ENCODE measurements at regions not wholly inside any gene's neighbourhood (a gene's known extent, or its start where the extent isn't known, plus 50 kb on each side); places are given as distances from the start of the nearest gene placed in this dataset.

DNA sequence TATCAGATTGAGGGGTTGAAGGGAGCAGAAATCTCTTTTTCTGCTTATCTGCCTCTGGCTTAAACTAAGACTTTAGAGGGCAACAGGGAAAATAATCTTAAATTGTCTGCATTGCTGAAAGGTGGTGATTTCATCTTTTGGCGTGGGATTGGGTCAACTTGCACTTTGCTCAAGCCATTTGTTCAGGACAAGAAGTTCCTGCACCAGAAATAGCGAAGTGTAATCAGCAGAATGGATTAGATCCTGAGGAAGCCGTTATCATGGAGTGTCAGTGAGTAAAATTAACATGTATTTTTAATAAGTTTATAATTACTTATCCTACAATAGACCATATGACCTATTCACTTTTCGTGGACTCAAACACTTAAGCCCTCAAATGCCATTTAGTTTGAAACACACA is 249.3 kb downstream of the CD83 start:
- TF ChIP-seq, protein P1, sequence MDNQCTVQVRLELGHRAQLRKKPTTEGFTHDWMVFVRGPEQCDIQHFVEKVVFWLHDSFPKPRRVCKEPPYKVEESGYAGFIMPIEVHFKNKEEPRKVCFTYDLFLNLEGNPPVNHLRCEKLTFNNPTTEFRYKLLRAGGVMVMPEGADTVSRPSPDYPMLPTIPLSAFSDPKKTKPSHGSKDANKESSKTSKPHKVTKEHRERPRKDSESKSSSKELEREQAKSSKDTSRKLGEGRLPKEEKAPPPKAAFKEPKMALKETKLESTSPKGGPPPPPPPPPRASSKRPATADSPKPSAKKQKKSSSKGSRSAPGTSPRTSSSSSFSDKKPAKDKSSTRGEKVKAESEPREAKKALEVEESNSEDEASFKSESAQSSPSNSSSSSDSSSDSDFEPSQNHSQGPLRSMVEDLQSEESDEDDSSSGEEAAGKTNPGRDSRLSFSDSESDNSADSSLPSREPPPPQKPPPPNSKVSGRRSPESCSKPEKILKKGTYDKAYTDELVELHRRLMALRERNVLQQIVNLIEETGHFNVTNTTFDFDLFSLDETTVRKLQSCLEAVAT (IDR thresholded peaks at IDR 0.05), result no peak
- TF ChIP-seq IKZF2 (IDR thresholded peaks at IDR 0.05), result no peak
- TF ChIP-seq, protein P2, sequence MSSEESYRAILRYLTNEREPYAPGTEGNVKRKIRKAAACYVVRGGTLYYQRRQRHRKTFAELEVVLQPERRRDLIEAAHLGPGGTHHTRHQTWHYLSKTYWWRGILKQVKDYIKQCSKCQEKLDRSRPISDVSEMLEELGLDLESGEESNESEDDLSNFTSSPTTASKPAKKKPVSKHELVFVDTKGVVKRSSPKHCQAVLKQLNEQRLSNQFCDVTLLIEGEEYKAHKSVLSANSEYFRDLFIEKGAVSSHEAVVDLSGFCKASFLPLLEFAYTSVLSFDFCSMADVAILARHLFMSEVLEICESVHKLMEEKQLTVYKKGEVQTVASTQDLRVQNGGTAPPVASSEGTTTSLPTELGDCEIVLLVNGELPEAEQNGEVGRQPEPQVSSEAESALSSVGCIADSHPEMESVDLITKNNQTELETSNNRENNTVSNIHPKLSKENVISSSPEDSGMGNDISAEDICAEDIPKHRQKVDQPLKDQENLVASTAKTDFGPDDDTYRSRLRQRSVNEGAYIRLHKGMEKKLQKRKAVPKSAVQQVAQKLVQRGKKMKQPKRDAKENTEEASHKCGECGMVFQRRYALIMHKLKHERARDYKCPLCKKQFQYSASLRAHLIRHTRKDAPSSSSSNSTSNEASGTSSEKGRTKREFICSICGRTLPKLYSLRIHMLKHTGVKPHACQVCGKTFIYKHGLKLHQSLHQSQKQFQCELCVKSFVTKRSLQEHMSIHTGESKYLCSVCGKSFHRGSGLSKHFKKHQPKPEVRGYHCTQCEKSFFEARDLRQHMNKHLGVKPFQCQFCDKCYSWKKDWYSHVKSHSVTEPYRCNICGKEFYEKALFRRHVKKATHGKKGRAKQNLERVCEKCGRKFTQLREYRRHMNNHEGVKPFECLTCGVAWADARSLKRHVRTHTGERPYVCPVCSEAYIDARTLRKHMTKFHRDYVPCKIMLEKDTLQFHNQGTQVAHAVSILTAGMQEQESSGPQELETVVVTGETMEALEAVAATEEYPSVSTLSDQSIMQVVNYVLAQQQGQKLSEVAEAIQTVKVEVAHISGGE (CRISPR knock-in tag; IDR thresholded peaks at IDR 0.05), result no peak
- no peak for TF ChIP-seq MYC (IDR thresholded peaks at IDR 0.05; ENCODE audit: insufficient read depth, insufficient read length, insufficient replicate concordance, low read length, severe bottlenecking)
- TF ChIP-seq MYB (IDR thresholded peaks at IDR 0.05; ENCODE audit: borderline replicate concordance, low read depth, low read length), result no peak
- TF ChIP-seq SMARCA5 (IDR thresholded peaks at IDR 0.05), result no peak
- no peak for TF ChIP-seq FOXM1 (IDR thresholded peaks at IDR 0.05; ENCODE audit: low read depth, low read length)
- TF ChIP-seq IKZF1 (conservative IDR thresholded peaks at IDR 0.05), result no peak
- no peak for TF ChIP-seq FOS (IDR thresholded peaks at IDR 0.05; ENCODE audit: borderline replicate concordance, extremely low read depth, insufficient read length)
- TF ChIP-seq, protein P3, sequence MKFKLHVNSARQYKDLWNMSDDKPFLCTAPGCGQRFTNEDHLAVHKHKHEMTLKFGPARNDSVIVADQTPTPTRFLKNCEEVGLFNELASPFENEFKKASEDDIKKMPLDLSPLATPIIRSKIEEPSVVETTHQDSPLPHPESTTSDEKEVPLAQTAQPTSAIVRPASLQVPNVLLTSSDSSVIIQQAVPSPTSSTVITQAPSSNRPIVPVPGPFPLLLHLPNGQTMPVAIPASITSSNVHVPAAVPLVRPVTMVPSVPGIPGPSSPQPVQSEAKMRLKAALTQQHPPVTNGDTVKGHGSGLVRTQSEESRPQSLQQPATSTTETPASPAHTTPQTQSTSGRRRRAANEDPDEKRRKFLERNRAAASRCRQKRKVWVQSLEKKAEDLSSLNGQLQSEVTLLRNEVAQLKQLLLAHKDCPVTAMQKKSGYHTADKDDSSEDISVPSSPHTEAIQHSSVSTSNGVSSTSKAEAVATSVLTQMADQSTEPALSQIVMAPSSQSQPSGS (IDR thresholded peaks at IDR 0.05; ENCODE audit: low read length), result no peak
- no peak for TF ChIP-seq RAD21 (IDR thresholded peaks at IDR 0.05; ENCODE audit: insufficient read depth, low read depth, low read length)
- no peak for TF ChIP-seq SRF (IDR thresholded peaks at IDR 0.05; ENCODE audit: low read depth in 2 of 2, low read length in 2 of 2)
- no peak for TF ChIP-seq CREM (IDR thresholded peaks at IDR 0.05; ENCODE audit: low read depth)
- TF ChIP-seq WRNIP1 (IDR thresholded peaks at IDR 0.05; ENCODE audit: borderline replicate concordance, low read depth, low read length), result no peak
- TF ChIP-seq POLR2AphosphoS5 (IDR thresholded peaks at IDR 0.05; ENCODE audit: low read length), result no peak
- TF ChIP-seq ZNF24 (IDR thresholded peaks at IDR 0.05), result no peak
- no peak for TF ChIP-seq STAT1 (conservative IDR thresholded peaks at IDR 0.05)
- no peak for TF ChIP-seq EED (IDR thresholded peaks at IDR 0.05; ENCODE audit: low read depth)
- TF ChIP-seq ZNF622 (IDR thresholded peaks at IDR 0.05), result no peak
- TF ChIP-seq KDM1A (IDR thresholded peaks at IDR 0.05; ENCODE audit: borderline replicate concordance), result no peak
- FAIRE-seq, result no peak

More for the DNA sequence above, 249.3 kb downstream of the CD83 start:
- H2AFZ ChIP-seq (ENCODE audit: control insufficient read depth, low read depth, low read length), result no peak overlapping the region
- BruUV-seq (replicated peaks), result no TSS peak
- intact Hi-C loops (cut with micrococcal nuclease; ENCODE audit: unreplicated experiment) (no loop called here), in situ Hi-C loops (cut with MboI) (no loop called here)
- ATAC-seq (no peak), DNase-seq (ENCODE audit: low read depth, low spot score) (no peak)
- H3K9me3 ChIP-seq (replicated peaks; ENCODE audit: control insufficient read depth, insufficient read depth, low read length), result no peaks in the 10 kb centered on the region
- no peaks in the 10 kb centered on the region for H3K36me3 ChIP-seq (ENCODE audit: control insufficient read depth in 2 of 2, insufficient read depth in 2 of 2, low read length in 1 of 2)
- RAD21 ChIA-PET (ENCODE audit: unreplicated experiment), result no interaction called here
- no peak overlapping the region for H3K4me3 ChIP-seq
- H3K4me2 ChIP-seq (ENCODE audit: control insufficient read depth, insufficient read depth), result no peak overlapping the region
- no peaks in the 10 kb centered on the region for H3K27me3 ChIP-seq (replicated peaks in 1 of 2; ENCODE audit: control insufficient read depth in 2 of 2, insufficient read depth in 2 of 2, low read length in 1 of 2)
- CTCF ChIA-PET, result interaction anchor here (1.0 kb wide), 1 partner anchor 17 kb away, joined by 3 read pairs; no protein-coding TSS in a partner anchor
- H3K79me2 ChIP-seq (ENCODE audit: control insufficient read depth, insufficient read depth, low read length), result no peaks in the 10 kb centered on the region
- POLR2A ChIA-PET, result no interaction called here
- H3K27ac ChIP-seq (ENCODE audit: control insufficient read depth, insufficient read depth), result no peak overlapping the region
- H3K9ac ChIP-seq (ENCODE audit: control insufficient read depth, insufficient read depth, low read length), result no peak overlapping the region
- SMC1A ChIA-PET (ENCODE audit: uncharacterized antibody, unreplicated experiment), result interaction anchor here (1.1 kb wide), 1 partner anchor 9 kb away, joined by 3 read pairs; no protein-coding TSS in a partner anchor
- H4K20me1 ChIP-seq (ENCODE audit: control insufficient read depth, insufficient read depth), result no peaks in the 10 kb centered on the region
- WGBS (ENCODE audit: insufficient coverage, insufficient replicate concordance, low lambda C conversion rate, missing lambda C conversion rate), result 20% methylated on average over 4 of the region's 4 CpGs
- H3K4me1 ChIP-seq (ENCODE audit: control insufficient read depth, insufficient read depth, low read length), result 0 out of 2 replicates have a peak, but pooled peaks cover under 1% of the 10 kb centered on the region

All from GM12878 (cell line).